Superior temporal gyrus (tissue), 1 donor: ENCODE measurements at regions not wholly inside any gene's neighbourhood (a gene's known extent, or its start where the extent isn't known, plus 50 kb on each side); places are given as distances from the start of the nearest gene placed in this dataset.

ENCODE experiments used
- DNase-seq: peaks from one replicate; pipeline ENCODE4 v3.0.0-alpha.2; 2016; ENCODE audit errors: extremely low spot score

GRCh38 chr16:6672507-6672906 lies 660.1 kb upstream of the RBFOX1 start:
- no peak for DNase-seq

GRCh38 chr16:6667393-6667792 lies 665.3 kb upstream of the RBFOX1 start:
- DNase-seq, result no peak

DNA sequence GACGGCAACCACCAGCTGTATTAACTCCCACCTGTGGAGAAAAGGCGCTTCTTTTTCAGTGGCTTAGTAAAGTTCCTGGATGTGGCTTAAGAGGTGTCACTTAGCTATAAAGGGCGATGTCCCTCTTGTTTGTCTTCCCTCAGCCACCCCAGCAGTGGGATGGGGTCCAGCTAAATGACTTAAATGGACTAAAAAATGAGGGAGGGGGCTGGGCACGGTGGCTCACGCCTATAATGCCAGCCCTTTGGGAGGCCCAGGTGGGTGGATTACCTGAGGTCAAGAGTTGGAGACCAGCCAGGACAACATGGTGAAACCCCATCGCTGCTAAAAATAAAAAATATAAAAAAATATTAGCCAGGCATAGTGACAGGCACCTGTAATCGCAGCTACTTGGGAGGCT lies 667.5 kb upstream of the RBFOX1 start:
- DNase-seq, result no peak

- no peak for DNase-seq
These were observed 669.0 kb upstream of the RBFOX1 start for GRCh38 chr16:6663668-6664067.

GRCh38 chr16:6656760-6657159 lies 675.9 kb upstream of the RBFOX1 start:
- DNase-seq, result no peak

DNA sequence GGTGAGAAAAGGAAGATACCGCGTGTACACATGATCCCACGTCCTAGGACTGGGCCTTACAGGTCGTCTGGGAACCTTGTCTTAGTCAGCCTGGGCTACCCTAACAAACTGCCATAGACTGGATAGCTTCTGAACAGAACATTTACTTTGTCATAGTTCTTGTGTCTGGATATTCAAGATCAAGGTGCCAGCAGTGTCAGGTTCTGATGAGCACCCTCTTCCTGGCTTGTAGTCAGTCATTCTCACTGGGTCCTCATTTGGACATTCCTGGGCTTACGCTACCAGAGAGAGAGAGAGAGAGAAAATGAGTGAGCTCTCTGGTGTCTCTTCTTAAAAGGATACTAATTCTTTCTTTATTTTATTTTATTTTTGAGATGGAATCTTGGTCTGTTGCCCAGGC lies 685.8 kb upstream of the RBFOX1 start:
- no peak for DNase-seq

- DNase-seq, result no peak
These were observed 686.7 kb upstream of the RBFOX1 start for GRCh38 chr16:6645768-6646568.

GRCh38 chr16:6644916-6645315 lies 687.7 kb upstream of the RBFOX1 start:
- no peak for DNase-seq

GRCh38 chr16:6643080-6643686 lies 689.5 kb upstream of the RBFOX1 start:
- peak; percentile 93 for DNase-seq

DNA sequence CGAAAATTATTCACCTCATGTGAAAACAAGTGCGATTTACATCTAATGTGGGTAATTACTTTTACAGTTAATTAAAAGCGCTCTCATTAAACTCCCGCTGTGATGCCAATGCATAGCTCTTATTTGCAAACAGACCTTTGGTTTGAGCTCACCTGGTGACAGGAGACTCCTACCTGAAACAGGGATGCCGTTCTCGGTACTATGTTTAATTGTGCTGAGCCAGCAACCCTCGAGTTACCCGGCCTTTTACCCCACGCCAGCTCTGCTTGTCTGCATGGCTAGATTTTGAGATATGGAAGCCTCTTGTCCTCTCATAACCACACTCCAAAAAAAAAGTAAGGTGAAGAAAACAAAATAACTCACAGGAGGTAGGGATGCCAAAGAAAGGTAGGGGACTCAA lies 690.4 kb upstream of the RBFOX1 start:
- DNase-seq, result no peak

DNA sequence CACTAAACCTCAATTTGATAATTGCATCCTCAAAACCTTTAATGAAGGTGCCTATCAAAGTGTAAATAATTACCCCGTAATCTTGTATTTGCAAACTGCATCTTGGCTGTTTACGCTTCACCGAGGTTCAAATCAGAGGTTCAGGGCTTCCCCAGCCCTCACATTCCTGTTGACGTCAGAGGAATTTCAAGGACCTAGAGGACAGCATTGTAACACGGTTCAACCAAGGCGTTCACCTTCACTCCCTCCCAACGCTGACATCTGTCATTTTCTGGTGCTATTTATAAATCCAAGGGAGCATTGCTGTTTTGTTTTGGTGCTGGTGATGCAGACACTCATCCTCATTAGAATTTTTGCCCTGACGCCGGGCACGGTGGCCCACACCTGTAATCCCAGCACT lies 691.6 kb upstream of the RBFOX1 start:
- DNase-seq, result no peak

- DNase-seq, result no peak
These were observed 696.2 kb upstream of the RBFOX1 start for GRCh38 chr16:6636457-6636856.

DNA sequence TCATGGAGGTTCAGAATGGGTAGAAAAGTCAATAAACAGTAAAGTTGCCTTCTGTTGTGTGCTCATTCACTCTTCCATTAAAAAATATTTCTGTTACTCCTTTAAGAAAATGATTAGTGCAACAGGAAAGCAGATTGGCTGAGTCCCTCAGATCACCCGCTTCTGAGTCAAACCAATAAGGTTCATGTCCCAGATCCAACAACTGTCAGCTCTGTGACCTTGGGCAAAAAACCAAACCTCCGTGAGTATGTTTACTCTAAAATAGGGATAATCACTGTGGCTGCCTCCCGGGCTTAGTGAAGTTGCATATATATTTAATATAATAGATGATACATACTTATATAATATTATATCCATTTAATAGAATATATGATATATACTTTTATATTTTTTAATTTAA lies 698.5 kb upstream of the RBFOX1 start:
- no peak for DNase-seq

DNA sequence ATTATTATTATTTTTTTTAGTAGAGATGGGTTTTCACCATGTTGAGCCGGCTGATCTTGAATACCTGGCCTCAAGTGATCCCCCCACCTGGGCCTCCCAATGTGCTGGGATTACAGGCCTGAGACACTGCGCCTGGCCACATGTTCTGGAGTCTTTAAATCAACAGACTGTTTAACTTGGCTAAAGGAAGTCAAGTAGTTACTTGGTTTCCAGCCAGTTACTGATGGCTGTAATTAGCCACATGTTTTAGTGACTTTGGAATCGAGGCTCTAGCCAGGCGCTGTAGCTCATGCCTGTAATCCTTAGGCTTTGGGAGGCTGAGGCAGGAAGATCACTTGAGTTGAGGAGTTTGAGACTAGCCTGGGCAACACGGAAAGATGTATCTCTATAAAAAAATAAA lies 699.2 kb upstream of the RBFOX1 start:
- no peak for DNase-seq

- no peak for DNase-seq
These were observed 703.5 kb upstream of the RBFOX1 start for GRCh38 chr16:6629110-6629509.

DNA sequence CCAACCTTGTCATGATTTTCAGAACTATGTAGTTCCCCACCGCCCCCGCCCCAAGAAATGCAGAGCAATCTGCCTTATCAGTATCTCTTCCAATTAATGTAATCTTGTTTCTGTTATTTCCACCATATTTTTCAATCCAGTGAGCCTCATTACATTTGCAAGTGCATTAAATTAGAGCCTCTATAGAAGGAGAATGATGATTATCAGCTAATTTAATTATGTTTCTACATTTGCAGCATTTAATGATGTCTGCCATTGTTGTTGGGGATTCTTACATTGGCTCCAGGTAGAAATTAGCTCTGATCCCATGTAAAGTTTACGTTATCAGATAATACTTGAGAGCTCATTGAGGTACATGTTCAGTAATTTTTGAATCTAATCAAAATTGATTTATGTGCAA lies 707.0 kb upstream of the RBFOX1 start:
- DNase-seq, result no peak

DNA sequence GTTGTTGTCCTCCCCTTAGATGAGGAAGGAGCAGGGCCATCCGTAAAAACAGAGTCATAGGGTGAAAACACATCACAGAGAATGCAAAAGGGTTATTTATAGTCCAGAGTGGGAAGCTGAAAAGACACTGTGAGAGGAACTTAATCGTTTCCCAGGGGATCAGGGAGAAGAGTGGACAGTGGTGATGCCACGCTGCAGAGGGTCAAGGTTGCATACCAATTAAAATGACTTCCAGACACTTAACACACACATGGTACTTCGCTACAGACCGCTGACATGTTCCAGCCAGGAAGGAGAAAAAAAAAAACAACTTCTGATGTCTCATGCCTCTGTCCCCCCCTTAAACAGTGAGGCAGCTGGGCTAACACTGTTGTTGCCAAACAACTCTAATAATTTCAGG lies 713.8 kb upstream of the RBFOX1 start:
- no peak for DNase-seq

DNA sequence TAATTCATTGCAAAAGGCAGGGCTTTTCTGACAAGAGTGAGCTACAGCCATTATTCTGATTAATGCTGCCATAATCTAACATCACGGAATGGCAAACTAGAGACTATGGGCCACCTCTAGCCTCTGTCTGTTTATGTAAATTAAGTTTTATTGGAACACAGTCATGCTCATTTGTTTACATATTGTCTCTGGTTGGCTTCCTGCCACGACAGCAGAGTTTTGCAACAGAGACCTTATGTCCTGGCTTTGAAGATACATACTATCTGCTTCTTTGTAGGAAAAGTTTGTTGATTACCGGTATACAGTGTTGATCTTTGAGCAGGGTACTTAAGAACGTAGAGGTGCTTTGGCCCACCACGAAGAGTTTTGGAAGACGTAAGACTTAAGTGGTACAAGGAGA lies 715.9 kb upstream of the RBFOX1 start:
- DNase-seq, result no peak

- DNase-seq, result no peak
These were observed 717.0 kb upstream of the RBFOX1 start for GRCh38 chr16:6615636-6616035.

DNA sequence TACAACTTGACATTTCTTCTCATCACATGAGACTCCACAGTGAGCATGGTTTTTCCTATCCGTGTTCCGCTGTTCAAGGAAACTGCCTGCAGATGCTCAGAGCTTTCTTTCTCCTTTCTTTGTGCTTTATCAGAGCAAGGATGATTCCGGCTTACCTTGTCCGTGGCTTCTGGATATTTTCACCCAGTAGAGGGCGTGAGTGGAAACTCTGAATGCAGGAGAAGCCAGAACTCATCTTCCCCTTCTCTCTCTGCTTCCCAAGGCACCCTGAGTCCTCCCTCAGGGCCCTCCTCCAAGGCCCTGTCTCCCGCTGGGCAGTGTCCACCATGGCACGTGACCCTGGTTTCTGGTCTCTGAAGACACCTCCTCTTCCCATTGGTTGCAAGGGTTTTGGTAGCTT lies 721.1 kb upstream of the RBFOX1 start:
- no peak for DNase-seq

GRCh38 chr16:6605490-6605889 lies 727.2 kb upstream of the RBFOX1 start:
- DNase-seq, result no peak

DNA sequence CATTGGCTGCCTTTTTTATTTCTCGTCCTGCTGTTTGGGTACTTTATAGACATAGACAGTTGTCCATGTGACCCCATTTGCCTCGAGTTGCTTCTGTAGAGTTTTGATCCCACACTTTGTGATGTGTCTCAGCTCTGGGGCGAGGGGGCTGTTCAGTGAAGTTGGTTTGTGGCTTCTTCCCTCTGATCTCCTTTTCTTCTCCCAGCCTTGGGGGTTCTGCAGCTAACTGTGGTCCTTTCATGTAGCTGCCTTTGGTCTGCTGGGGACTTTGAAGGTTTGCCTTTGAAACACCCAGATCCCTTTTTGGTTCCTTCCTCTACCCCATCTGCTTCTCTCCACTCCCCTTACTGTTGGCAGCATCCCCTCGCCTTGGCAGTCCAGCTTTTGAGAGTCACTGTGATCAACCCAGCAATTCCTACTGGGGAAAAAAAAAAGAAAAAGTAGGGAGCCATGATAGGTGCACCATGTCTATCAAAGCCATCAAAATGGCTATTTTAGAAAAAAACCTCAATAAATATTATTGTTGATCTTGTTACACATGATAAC lies 728.8 kb upstream of the RBFOX1 start:
- no peak for DNase-seq

GRCh38 chr16:6602405-6602804 lies 730.2 kb upstream of the RBFOX1 start:
- no peak for DNase-seq
